Cardiac muscle cell (in vitro differentiated cells and primary cell): ENCODE measurements at regions not wholly inside any gene's neighbourhood (a gene's known extent, or its start where the extent isn't known, plus 50 kb on each side); places are given as distances from the start of the nearest gene placed in this dataset.

Experiments
- DNase-seq, 2 donors: peaks; one replicate each; pipeline versions ENCODE4 v3.0.0 to v3.0.0-alpha.2; 2010 to 2017; ENCODE audit warnings: low read depth in 1 of 2, low spot score in 1 of 2
- H3K27ac ChIP-seq: fragments of 200-600 bp; sonication (generic); 2 replicates; pipeline ENCODE4 v1.5.1; 2016
- H3K27me3 ChIP-seq: fragments of 200-600 bp; sonication (generic); 2 replicates; pipeline ENCODE4 v1.6.0; 2016; ENCODE audit warnings: control low read depth
- H3K36me3 ChIP-seq: fragments of 200-600 bp; sonication (generic); 2 replicates; pipeline ENCODE4 v1.5.1; 2016; ENCODE audit warnings: control low read depth
- H3K4me1 ChIP-seq: fragments of 200-600 bp; sonication (generic); 2 replicates; pipeline ENCODE4 v1.8.1; 2017; ENCODE audit warnings: low read depth, mild to moderate bottlenecking, mixed run types
- H3K4me3 ChIP-seq: fragments of 200-600 bp; sonication (generic); 2 replicates; pipeline ENCODE4 v1.5.1; 2016; ENCODE audit warnings: mild to moderate bottlenecking
- H3K9me3 ChIP-seq: fragments of 200-600 bp; sonication (generic); 2 replicates; pipeline ENCODE4 v1.5.1; 2017; ENCODE audit warnings: low read depth, mild to moderate bottlenecking, control low read depth
- CTCF ChIP-seq: IDR thresholded peaks from 2 replicates; pipeline ENCODE4 v1.5.1; 2012; ENCODE audit warnings: low read depth, mild to moderate bottlenecking, low read length

DNA sequence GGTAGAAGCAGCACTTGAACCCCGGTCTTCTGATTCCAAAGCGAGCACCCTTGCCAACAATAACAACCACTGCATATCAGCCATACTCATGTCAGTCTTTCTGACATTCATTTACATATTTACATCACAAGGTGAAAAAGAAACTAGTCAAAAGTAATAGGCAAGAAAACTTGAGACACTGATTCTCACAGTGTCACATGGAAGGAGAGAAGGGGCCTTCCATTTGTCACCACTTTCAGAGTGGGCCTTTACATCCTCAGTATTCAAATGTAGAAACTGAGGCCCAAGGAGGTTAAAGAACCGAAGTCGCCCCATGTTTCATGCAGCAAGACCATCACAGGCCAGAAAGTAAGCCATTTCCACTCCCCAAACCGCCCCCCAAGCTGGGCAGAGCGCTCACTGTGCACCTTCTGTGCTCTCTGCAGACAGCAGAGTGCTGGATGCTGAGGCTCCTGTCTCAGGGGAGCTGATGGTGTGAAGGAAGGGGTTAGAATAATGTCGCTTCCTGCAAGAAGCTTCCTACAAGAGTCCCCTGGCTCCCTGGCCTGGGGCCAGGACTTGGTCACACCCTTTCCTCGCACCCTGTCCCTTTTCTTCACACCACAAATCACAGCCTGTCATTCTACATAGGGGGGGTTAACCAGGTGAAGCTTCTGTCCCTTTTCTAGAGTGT lies 260.1 kb downstream of the UACA start:
- peaks cover 6% of the 10 kb centered on the region for H3K4me1 ChIP-seq
- no peak for TF ChIP-seq CTCF
- no peaks in the 10 kb centered on the region for H3K36me3 ChIP-seq
- H3K27me3 ChIP-seq: no peaks in the 10 kb centered on the region
- no peak overlapping the region for H3K27ac ChIP-seq
- H3K9me3 ChIP-seq: no peaks in the 10 kb centered on the region
- DNase-seq: no peak
- no peak overlapping the region for H3K4me3 ChIP-seq

- Histone ChIP-seq H3K9me3 (no peaks in the 10 kb centered on the region), H3K27me3 (no peaks in the 10 kb centered on the region), H3K4me3 (no peak overlapping the region), H3K36me3 (no peaks in the 10 kb centered on the region), H3K27ac (no peak overlapping the region), H3K4me1 (peaks cover 6% of the 10 kb centered on the region)
- no peak for DNase-seq
- no peak for TF ChIP-seq CTCF
Measured at GRCh38 chr15:70502529-70502928, 260.8 kb downstream of the UACA start.

- Histone ChIP-seq H3K4me1 (peaks cover 6% of the 10 kb centered on the region), H3K4me3 (no peak overlapping the region), H3K27me3 (no peaks in the 10 kb centered on the region), H3K27ac (no peak overlapping the region), H3K9me3 (no peaks in the 10 kb centered on the region), H3K36me3 (no peaks in the 10 kb centered on the region)
- DNase-seq: no peak
- no peak for TF ChIP-seq CTCF
Measured at GRCh38 chr15:70501849-70502248, 261.5 kb downstream of the UACA start.

DNA sequence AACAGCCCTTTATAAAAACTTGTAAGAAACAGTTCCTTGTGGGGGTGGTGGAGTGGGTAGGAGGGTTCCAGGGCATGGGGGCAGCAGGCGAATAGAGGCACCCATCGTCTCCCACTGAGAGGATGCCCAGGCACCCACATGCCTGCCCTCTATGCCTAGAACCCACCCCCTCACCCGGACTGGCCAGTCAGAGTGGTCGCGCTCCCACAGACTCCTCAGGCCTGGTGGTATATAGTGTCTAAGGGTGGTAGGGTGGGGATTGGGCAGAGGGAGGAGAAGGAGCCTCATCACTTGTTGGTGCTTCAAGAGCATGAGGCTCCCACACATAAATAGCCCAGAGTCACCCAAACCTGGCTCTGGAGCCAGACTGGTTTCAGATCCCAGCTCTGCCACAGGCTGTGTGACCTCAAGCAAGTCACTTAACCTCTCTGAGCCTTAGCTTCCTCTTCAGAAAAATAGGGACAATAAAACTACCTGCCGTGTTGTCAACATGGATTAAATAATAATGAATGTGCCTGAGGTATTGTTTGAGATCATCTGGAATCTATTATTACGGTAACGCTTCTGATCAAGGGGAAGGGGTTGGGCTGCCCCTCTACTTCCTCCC lies 262.1 kb downstream of the UACA start:
- no peak for DNase-seq
- Histone ChIP-seq H3K4me1 (peaks cover 6% of the 10 kb centered on the region), H3K36me3 (no peaks in the 10 kb centered on the region), H3K27me3 (no peaks in the 10 kb centered on the region), H3K4me3 (no peak overlapping the region), H3K9me3 (no peaks in the 10 kb centered on the region), H3K27ac (no peak overlapping the region)
- no peak for TF ChIP-seq CTCF

GRCh38 chr15:70499791-70500190 lies 263.6 kb downstream of the UACA start:
- TF ChIP-seq CTCF: no peak
- DNase-seq: no peak
- Histone ChIP-seq H3K36me3 (no peaks in the 10 kb centered on the region), H3K4me3 (no peak overlapping the region), H3K4me1 (peaks cover 15% of the 10 kb centered on the region), H3K9me3 (no peaks in the 10 kb centered on the region), H3K27ac (no peak overlapping the region), H3K27me3 (no peaks in the 10 kb centered on the region)
